RWPE1 (cell line): ENCODE measurements at regions not wholly inside any gene's neighbourhood (a gene's known extent, or its start where the extent isn't known, plus 50 kb on each side); places are given as distances from the start of the nearest gene placed in this dataset.
"Not testable (repeated sequence)": the region's sequence is repeated elsewhere in the genome, so short reads cannot be mapped to it uniquely, and the experiment has no call there.

Source experiments
- CTCF ChIA-PET: fragments of 350-600 bp; sonication (Branson Sonifier 250); formaldehyde crosslinking; extraction: SDS; loops from one replicate; lab custom pipeline; 2021; lab: Yijun Ruan, JAX
- POLR2A ChIA-PET: fragments of 400-600 bp; formaldehyde crosslinking; extraction: SDS; loops from one replicate; lab custom pipeline; 2020; ENCODE audit warnings: antibody characterized with exemption; ENCODE audit not compliant: low non-redundant PET; lab: Yijun Ruan, JAX
- DNase-seq: peaks from one replicate; pipeline ENCODE4 v3.0.0; 2012; ENCODE audit warnings: low spot score
- H3K27ac ChIP-seq: fragments of 450-650 bp; 2 replicates; pipeline ENCODE4 v1.5.1; 2017
- TF ChIP-seq, protein P1 (sequence below): fragments of 450-650 bp; conservative IDR thresholded peaks from 2 replicates; pipeline ENCODE4 v1.5.1; 2017; ENCODE audit warnings: low read depth, mild to moderate bottlenecking

DNA sequence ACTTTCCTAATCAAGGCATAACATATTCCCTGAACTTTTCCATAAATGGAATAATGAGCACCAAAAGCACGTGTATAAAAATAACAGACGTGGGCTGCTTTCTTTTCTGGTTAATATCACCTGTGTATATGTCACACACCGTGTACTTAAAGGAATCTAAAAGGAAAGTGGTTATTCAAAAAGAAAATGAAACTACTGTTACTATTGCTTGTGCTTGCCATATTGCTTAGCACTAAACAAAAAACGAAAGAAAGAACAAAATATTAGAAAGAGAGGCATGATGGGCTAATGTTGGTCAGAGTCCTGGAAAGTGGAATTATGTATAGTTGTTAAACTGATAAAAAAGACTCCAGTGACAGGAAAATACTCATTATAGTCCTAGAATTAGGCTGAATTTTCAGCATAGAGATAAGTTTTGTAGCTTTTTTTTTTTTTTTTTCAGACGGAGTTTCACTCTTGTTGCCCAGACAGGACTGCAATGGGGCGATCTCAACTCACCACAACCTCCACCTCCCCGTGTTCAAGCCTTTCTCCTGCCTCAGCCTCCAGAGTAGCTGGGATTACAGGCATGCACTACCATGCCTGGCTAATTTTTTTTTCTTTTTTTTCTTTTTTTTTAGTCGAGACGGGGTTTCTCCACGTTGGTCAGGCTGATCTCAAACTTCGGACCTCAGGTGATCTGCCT is 123.2 kb downstream of the PABPC4L start:
- no peak overlapping the region for H3K27ac ChIP-seq
- DNase-seq, result no peak
- CTCF ChIA-PET, result no interaction called here
- POLR2A ChIA-PET, result no interaction called here
- TF ChIP-seq, protein P1, sequence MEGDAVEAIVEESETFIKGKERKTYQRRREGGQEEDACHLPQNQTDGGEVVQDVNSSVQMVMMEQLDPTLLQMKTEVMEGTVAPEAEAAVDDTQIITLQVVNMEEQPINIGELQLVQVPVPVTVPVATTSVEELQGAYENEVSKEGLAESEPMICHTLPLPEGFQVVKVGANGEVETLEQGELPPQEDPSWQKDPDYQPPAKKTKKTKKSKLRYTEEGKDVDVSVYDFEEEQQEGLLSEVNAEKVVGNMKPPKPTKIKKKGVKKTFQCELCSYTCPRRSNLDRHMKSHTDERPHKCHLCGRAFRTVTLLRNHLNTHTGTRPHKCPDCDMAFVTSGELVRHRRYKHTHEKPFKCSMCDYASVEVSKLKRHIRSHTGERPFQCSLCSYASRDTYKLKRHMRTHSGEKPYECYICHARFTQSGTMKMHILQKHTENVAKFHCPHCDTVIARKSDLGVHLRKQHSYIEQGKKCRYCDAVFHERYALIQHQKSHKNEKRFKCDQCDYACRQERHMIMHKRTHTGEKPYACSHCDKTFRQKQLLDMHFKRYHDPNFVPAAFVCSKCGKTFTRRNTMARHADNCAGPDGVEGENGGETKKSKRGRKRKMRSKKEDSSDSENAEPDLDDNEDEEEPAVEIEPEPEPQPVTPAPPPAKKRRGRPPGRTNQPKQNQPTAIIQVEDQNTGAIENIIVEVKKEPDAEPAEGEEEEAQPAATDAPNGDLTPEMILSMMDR, result no peak

DNA sequence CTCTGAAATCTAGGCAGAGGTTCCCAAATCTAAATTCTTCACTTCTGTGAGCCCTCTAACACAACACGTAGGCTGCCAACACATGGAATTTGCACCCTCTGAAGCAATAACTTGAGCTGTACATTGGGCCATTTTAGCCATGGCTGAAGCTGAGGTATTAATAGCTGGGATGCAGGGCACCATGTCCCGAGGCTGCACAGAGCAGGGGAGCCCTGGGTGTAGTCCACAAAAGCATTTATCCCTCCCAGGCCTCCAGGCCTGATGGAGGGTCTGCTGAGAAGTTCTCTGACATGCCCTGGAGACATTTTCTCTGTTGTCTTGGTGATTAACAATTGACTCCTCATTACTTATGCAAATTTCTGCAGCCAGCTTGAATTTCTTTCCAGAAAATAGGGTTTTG is 127.9 kb downstream of the PABPC4L start:
- POLR2A ChIA-PET, result no interaction called here

DNA sequence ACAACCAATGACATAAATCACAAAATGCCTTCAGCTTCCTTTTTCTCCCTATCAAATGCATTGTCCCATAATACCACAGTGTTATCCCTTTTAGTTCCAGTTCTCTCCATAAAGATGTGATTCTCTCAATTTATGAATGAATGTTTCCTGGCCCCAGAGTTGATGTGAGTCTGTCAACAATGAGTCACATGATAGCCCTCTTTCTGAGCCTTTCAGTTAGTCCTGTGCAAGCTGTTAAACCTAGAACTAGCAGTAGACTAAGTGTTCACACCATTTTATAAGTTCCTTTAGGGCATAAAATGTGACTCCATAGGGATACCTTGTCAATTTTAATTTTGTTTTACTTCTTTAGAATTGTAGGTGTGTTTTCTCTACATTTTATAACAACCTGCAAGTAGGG is 129.5 kb downstream of the PABPC4L start:
- TF ChIP-seq, protein P1, result no peak
- no peak overlapping the region for H3K27ac ChIP-seq
- CTCF ChIA-PET, result no interaction called here
- no peak for DNase-seq
- POLR2A ChIA-PET, result no interaction called here

More for the DNA sequence above, 127.9 kb downstream of the PABPC4L start:
- H3K27ac ChIP-seq, result no peak overlapping the region
- DNase-seq, result no peak
- CTCF ChIA-PET, result interaction anchor here (0.5 to 0.6 kb wide), 2 partner anchors 8 to 405 kb away, joined by 3 to 5 read pairs; no protein-coding TSS in a partner anchor
- TF ChIP-seq, protein P1, result no peak

DNA sequence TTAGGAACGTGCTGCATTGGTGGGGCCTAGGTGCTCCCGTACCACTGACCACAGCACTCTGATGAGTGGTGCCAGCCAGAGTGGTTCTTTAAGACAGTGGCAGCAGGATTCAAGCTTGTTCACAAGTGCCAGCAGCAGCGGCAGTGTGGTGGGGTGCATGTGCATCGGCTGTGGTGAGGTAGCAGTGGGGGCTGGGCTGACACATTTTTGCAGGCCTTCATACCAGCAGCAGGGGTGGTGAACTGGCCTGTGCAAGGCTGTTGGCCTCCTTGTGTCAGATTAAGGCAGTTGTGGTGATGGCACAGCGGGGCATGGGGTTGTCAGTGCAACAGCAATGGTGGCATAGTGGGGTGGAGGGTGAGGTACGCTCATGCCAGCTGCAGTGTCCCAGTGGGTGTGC is 131.4 kb downstream of the PABPC4L start:
- CTCF ChIA-PET, result no interaction called here
- H3K27ac ChIP-seq, result no peak overlapping the region
- TF ChIP-seq, protein P1, result no peak
- DNase-seq, result no peak
- POLR2A ChIA-PET, result no interaction called here

DNA sequence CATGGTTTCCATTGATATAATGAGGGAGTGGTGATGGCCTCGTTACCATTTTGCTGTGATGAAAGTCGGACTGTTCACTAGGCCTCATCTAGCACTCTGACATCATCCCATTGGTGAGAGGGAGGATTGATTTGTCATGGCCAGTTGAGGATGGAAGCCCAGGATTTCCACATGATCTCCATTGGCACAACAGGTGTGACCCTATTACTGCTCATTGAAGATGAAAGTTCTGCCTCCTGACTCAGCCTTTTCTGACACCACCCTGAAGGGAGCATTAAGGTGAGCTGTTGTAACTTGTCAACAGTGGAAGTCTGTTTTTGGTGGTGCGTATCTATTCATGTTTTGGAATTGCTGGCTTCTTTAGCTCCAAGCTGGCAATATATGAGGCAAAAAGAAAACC is 144.2 kb downstream of the PABPC4L start:
- DNase-seq, result peak; percentile 1
- CTCF ChIA-PET, result no interaction called here
- TF ChIP-seq, protein P1, result no peak
- POLR2A ChIA-PET, result no interaction called here
- H3K27ac ChIP-seq, result no peak overlapping the region

DNA sequence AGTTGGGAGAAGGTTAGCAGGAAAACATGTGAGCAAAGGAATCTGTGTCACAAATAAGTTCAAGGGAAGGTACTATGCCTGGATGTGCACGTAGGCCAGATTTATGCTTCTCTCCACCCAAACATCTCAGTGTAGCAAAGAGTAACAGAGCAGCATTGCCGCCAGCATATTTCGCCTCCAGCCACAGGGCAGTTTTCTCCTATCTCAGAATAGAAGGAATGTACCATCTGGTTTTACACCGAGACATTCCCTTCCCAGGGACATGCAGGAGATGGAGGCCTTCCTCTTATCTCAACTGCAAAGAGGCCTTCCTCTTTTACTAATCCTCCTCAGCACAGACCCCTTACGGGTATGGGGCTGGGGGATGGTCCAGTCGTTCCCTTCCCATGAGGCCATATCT is 155.4 kb downstream of the PABPC4L start:
- CTCF ChIA-PET, DNase-seq, H3K27ac ChIP-seq, POLR2A ChIA-PET: not testable (repeated sequence)

DNA sequence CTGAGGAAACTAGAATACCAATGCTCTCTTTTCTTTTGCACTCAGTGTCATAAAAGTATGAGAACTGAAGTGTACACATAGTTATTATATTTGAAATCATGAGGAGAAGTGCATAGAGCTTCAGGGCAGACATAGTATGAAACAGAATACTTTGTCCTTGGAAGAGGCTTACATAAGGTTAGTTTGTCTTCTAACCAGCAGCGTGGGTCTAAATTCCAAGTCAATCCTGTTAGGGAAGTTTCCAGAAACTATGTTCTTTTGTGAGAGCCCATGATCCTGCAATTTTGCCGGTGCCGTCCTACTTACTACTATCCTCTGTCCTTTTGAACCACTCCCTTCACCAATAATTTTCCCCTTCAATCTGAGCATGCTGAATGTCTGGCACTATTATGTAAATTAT is 156.2 kb downstream of the PABPC4L start:
- ChIA-PET CTCF (no interaction called here), POLR2A (no interaction called here)
- TF ChIP-seq, protein P1, result no peak
- no peak for DNase-seq
- H3K27ac ChIP-seq, result no peak overlapping the region
